GM18951 (cell line): ENCODE measurements at regions not wholly inside any gene's neighbourhood (a gene's known extent, or its start where the extent isn't known, plus 50 kb on each side); places are given as distances from the start of the nearest gene placed in this dataset.

Experiments used
- POLR2A ChIP-seq: IDR thresholded peaks from 4 replicates; pipeline ENCODE4 v1.6.1; 2011; ENCODE audit warnings: mild to moderate bottlenecking; ENCODE audit not compliant: insufficient read length, insufficient read depth; ENCODE audit errors: extremely low read depth
- in situ Hi-C: fragments of 300-500 bp; cut with MboI; formaldehyde crosslinking; loops from one replicate; pipeline ENCODE4 v1.12.0; 2022; ENCODE audit warnings: low sequenced_read_pairs, mixed read lengths, inconsistent platforms; ENCODE audit not compliant: unreplicated experiment

GRCh38 chr2:144248350-144249034, 271.4 kb downstream of the ZEB2 start:
- no peak for TF ChIP-seq POLR2A
- in situ Hi-C loops: no loop called here

GRCh38 chr2:144244938-144245337, 275.0 kb downstream of the ZEB2 start:
- no peak for TF ChIP-seq POLR2A
- in situ Hi-C loops: no loop called here

GRCh38 chr2:144242311-144242710, 277.6 kb downstream of the ZEB2 start:
- in situ Hi-C loops: no loop called here
- no peak for TF ChIP-seq POLR2A

GRCh38 chr2:144241801-144242200, 278.1 kb downstream of the ZEB2 start:
- in situ Hi-C loops: no loop called here
- no peak for TF ChIP-seq POLR2A

GRCh38 chr2:144240656-144241339, 279.1 kb downstream of the ZEB2 start:
- TF ChIP-seq POLR2A: peak; percentile 31

GRCh38 chr2:144239726-144240125, 280.2 kb downstream of the ZEB2 start:
- TF ChIP-seq POLR2A: no peak
- in situ Hi-C loops: no loop called here

More at GRCh38 chr2:144240656-144241339, 279.1 kb downstream of the ZEB2 start:
- in situ Hi-C loops: no loop called here

- in situ Hi-C loops: no loop called here
- no peak for TF ChIP-seq POLR2A
Observed at GRCh38 chr2:144239306-144239705, 280.6 kb downstream of the ZEB2 start.

GRCh38 chr2:144237830-144238627, 281.9 kb downstream of the ZEB2 start:
- in situ Hi-C loops: no loop called here

GRCh38 chr2:144237108-144237507, 282.8 kb downstream of the ZEB2 start:
- in situ Hi-C loops: no loop called here
- TF ChIP-seq POLR2A: no peak

More at GRCh38 chr2:144237830-144238627, 281.9 kb downstream of the ZEB2 start:
- TF ChIP-seq POLR2A: no peak

GRCh38 chr2:144235050-144235449, 284.9 kb downstream of the ZEB2 start:
- in situ Hi-C loops: no loop called here
- no peak for TF ChIP-seq POLR2A

- in situ Hi-C loops: no loop called here
- TF ChIP-seq POLR2A: no peak
Observed at GRCh38 chr2:144234542-144234871, 285.4 kb downstream of the ZEB2 start.

GRCh38 chr2:144233733-144234541, 286.0 kb downstream of the ZEB2 start:
- no peak for TF ChIP-seq POLR2A
- in situ Hi-C loops: no loop called here

GRCh38 chr2:144233317-144233716, 286.6 kb downstream of the ZEB2 start:
- TF ChIP-seq POLR2A: no peak
- in situ Hi-C loops: no loop called here

GRCh38 chr2:144230448-144231085, 289.4 kb downstream of the ZEB2 start:
- TF ChIP-seq POLR2A: no peak
- in situ Hi-C loops: no loop called here
